Muscle of back (tissue), 3 donors: ENCODE measurements at regions not wholly inside any gene's neighbourhood (a gene's known extent, or its start where the extent isn't known, plus 50 kb on each side); places are given as distances from the start of the nearest gene placed in this dataset.

ENCODE experiments used
- DNase-seq, 3 donors: peaks; one replicate each; pipeline versions ENCODE4 v3.0.0 to v3.0.0-alpha.2; 2013

GRCh38 chr21:20737227-20737913, 260.8 kb upstream of the NCAM2 start:
- no peak for DNase-seq

- DNase-seq, result no peak
Measured at GRCh38 chr21:20739421-20739820, 258.8 kb upstream of the NCAM2 start.

- no peak for DNase-seq
Measured at GRCh38 chr21:20741445-20741844, 256.8 kb upstream of the NCAM2 start.

GRCh38 chr21:20760221-20760620, 238.0 kb upstream of the NCAM2 start:
- no peak for DNase-seq

GRCh38 chr21:20774737-20775136, 223.5 kb upstream of the NCAM2 start:
- DNase-seq, result no peak

- no peak for DNase-seq
Measured at GRCh38 chr21:20779321-20779720, 218.9 kb upstream of the NCAM2 start.

GRCh38 chr21:20783611-20784010, 214.6 kb upstream of the NCAM2 start:
- DNase-seq, result no peak

- DNase-seq, result peak in 1 of 3 donors; percentile 32
Measured at GRCh38 chr21:20789729-20790500, 208.3 kb upstream of the NCAM2 start.

GRCh38 chr21:20800106-20800505, 198.1 kb upstream of the NCAM2 start:
- no peak for DNase-seq

- no peak for DNase-seq
Measured at GRCh38 chr21:20802201-20802600, 196.0 kb upstream of the NCAM2 start.

GRCh38 chr21:20802631-20803260, 195.5 kb upstream of the NCAM2 start:
- peak in 2 of 3 donors; percentile 6 to 7 for DNase-seq

- DNase-seq, result no peak
Measured at GRCh38 chr21:20811702-20812101, 186.5 kb upstream of the NCAM2 start.

GRCh38 chr21:20814090-20814489, 184.1 kb upstream of the NCAM2 start:
- DNase-seq, result no peak

- no peak for DNase-seq
Measured at GRCh38 chr21:20822666-20823065, 175.5 kb upstream of the NCAM2 start.

GRCh38 chr21:20852866-20853265, 145.3 kb upstream of the NCAM2 start:
- peak in 2 of 3 donors; percentile 7 to 20 for DNase-seq

GRCh38 chr21:20856926-20857325, 141.3 kb upstream of the NCAM2 start:
- no peak for DNase-seq

GRCh38 chr21:20874202-20874601, 124.0 kb upstream of the NCAM2 start:
- no peak for DNase-seq

- peak in 1 of 3 donors; percentile 8 for DNase-seq
Measured at GRCh38 chr21:20875742-20876141, 122.5 kb upstream of the NCAM2 start.

- no peak for DNase-seq
Measured at GRCh38 chr21:20877976-20878375, 120.2 kb upstream of the NCAM2 start.

GRCh38 chr21:20882462-20883407, 115.5 kb upstream of the NCAM2 start:
- peak; percentile 54 to 81 (median 71) for DNase-seq

- peak in 1 of 3 donors; percentile 49 for DNase-seq
Measured at GRCh38 chr21:20883408-20883800, 114.8 kb upstream of the NCAM2 start.

GRCh38 chr21:20902511-20902910, 95.7 kb upstream of the NCAM2 start:
- DNase-seq, result peak in 2 of 3 donors; percentile 6 to 24
